GM19328 (cell line): ENCODE measurements at regions not wholly inside any gene's neighbourhood (a gene's known extent, or its start where the extent isn't known, plus 50 kb on each side); places are given as distances from the start of the nearest gene placed in this dataset.
"Not testable (repeated sequence)": the region's sequence is repeated elsewhere in the genome, so short reads cannot be mapped to it uniquely, and the experiment has no call there.

Source experiments
- ATAC-seq: cut with Tn5 transposase; IDR thresholded peaks from one replicate; pipeline ENCODE4 v1.9.1; 2021; ENCODE audit warnings: mild to moderate bottlenecking, moderate library complexity; ENCODE audit not compliant: unreplicated experiment

DNA sequence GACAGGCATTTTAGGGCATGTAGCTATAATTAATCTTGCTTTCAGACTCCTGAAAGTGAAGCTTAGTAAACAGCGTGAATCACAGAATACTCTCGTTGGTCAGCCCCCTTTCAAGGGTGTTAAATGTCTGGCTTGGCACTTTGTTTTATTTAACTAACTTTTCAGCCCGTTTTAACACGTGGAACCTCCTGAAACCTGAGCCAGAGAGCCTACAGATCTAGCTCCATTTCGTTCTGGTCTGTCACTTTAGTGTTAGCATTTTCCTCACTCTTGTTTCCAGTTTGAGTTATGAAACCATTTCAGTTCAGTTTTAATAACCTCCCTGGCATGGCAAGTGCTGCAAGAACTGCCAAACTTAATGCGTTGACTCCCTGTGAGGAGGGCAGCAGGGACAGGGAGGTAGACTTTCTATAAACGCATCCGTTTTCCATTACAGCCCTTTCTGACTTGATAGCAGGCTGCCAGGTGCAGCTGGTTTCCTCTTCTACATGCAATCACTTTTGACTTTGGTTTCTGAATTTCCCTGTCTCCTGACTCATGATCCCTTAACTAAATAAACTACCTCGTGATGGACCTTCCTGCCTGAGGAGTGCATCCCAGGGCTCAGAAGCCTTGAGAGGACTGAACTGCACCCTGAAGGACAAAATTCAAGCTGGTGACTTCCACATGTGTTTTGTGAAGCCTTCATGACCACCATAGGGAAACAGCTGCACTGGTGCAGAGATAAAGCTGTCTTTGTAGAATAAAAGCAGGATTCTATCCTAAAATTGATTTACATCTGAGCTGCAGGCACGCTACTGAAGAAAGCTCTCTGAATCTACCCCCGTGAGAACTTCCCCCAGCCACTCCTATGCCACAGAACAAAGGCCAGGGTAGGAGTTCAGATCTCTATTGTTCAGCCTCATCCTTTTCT, 192.6 kb downstream of the DLEU7 start:
- no peak for ATAC-seq

DNA sequence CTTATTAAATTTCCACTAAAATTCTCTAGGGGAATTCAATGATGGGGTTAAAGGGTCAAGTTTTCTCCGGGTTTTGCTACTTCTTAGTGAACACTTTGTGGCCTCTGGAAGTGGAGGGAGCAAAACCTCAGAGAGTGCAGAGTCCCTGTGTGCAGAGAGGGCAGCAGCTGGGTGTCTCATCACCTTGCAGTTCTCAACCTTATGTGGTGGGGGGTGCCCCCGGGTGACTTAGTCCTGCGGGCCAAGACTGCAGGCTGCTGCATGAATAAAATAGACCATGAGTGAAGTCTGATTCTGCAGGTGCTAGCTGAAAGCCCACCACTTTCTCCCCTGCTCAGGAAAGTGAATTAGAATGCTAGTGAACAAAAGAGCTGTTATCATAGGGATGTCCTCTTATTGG, 191.6 kb downstream of the DLEU7 start:
- ATAC-seq = no peak

DNA sequence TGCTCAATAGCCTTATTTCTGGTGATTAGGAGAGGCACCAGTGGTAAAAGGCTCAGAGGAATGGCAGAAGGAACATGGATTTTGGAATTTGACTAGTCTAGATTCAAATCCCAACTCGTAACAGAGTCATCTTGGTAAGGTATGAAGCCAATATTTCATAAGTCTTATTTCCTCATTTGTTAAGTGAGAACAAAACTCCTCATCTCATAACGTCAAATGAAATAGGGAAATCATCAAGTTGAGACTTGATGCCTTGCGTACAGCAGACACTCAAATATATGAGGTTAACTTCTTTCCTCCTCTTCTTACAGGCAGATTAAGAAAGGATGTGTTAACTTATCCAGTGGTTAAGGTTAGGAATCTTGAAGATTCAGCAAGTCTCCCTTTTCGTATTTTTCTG, 189.2 kb downstream of the DLEU7 start:
- ATAC-seq = no peak

DNA sequence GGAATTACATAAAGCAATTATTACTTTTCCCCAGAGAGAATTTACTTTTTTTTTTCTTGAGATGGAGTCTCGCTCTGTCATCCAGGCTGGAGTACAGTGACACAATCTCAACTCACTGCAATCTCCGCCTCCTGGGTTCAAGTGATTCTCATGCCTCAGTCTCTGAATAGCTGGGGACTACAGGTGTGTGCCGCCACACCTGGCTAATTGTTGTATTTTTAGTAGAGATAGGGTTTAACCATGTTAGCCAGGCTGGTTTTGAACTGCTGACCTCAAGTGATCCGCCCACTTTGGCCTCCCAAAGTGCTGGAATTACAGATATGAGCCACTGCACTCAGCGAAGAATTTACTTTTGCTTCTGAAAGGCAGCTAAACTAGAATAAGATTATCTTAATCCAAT, 181.6 kb downstream of the DLEU7 start:
- not testable (repeated sequence) for ATAC-seq

DNA sequence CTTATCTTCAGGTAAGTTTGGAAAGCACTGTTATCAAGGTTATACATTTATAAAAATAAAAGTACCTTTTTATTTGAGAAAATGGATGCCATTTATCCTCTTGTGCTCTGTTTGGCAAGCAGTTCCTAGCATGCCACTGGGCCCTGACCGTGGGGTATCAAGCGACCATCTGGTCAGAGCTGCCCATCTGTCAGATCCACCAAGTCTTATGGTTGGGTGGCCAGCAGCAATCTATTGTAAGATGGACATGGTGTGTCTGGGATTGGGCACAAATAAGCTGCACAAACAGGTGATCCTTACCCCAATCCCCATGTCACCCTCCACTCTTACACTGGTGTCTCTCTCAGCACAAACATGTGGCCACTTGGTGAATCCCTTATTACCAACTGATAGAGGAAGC, 178.5 kb downstream of the DLEU7 start:
- no peak for ATAC-seq

DNA sequence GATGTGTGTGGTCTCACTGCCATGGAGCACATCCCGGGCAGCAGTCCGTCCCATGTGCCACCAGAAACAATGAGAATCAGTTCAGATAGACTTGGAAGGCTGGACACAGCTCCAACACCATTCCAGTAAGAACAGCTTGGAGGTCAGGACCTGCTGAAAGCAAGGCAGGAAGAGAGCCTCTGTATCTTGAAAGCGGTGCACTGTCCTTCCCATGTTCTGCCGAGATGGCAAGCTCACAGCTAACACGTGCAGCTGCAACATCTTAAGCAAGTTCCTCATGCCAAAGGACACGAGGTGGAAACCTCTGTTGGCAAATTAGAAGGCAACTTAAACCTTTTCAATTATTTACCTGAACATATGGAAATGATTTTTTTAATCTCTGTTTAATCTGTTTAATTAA, 175.4 kb downstream of the DLEU7 start:
- no peak for ATAC-seq

DNA sequence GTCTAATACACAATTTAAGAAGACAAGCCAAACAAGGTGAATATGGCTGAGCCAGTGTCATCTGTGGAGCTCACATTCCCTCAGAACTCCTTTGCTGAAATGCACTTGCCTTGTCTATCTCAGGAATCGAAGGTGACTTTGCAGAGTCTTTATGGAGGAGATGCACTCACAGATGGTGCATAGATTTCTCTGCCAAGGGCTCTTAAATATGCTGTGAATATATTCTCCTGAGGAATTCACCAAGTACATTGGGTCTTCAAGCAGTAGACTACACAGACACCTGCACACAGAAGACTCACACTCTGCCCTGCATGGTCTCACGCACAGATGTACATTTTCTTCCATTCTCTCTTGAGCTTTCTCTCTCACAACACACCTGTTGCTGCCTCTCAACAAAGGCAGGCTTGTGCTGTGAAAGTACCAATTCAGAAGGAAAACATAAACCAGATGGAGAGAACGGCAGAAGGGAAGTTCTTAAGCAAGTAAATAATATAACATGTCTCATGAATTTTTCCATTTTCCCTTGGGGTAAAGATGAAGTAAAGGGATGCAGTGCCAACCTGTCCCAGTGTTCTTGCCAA, 174.7 kb downstream of the DLEU7 start:
- no peak for ATAC-seq

DNA sequence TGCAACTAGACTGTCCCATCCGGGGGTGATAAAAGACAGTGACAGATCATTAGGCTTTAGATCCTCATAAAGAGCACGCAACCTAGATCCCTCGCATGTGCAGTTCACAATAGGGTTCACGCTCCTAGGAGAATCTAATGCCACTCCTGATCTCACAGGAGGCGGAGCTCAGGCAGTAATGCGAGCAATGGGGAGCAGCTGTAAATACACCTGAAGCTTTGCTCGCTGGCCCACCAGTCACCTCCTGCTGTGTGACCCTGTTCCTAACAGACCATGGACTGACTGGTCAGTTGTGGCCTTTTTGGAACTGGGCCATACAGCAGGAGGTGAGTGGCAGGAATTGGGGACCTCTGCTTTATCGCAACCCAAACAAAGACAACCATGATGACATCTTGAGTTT, 173.2 kb downstream of the DLEU7 start:
- no peak for ATAC-seq

DNA sequence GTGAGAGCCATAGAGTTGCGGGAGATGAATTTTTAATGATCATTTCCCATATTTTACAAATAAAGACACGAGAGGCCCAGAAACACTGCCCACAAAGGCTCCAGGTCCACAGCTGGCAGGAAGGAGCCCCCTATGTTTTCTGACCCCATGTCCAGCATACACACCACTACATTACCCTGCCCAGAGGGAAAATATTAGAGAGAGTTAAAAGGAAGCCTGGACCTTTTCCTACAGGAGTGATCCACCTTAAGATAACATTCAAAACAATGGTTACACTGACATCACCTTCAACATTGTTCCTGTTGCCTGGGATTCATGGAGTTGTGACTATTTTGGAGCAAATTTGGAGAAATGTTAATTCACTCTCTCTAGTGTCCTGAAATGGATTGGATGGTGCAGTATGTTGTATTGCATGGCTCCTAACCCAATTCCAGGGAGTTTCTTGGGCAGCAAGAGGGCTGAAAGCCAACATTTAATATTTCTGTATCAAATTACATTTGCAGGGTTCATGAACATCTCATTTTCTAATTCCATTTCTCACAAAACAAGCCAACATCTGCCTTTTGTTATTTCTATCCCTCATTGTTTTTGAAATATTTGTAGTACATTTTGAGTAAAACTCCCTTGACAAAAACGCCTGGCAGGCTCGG, 172.5 kb downstream of the DLEU7 start:
- no peak for ATAC-seq

DNA sequence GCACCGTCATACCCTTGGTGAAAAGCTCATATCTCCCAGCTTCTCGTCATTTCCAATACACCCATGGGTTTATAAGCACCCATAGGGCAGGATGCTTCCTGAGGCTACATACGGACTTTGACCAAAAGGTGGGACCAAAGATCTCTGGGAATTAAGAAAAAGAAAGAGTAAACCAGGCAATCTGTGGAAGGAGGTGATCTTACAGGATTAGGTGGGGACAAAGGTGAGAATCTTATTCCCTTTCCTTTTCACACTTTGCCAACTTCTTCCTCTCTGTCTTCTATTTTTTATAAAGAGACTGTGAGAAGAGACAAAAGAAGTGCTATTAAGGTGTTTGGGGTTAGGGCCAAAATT, 172.0 kb downstream of the DLEU7 start:
- no peak for ATAC-seq

DNA sequence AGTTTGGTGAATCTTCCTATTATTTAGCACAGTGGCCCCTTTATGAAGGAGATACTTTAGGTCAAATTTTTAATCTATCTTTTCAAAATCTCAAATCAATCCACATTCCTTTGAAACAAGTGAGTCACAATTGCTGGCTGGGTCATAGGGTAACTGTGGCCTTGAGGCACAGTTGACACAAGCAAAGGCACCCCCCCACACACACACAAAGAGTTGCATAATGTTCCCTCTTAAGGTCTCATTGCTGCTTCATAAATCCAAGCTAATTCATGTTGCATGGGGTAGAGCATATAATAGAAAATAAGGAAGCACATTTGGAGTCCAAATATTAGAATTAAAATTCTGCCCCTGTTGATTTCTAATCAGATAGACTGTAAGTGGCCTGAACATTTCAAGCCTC, 171.5 kb downstream of the DLEU7 start:
- ATAC-seq = no peak

DNA sequence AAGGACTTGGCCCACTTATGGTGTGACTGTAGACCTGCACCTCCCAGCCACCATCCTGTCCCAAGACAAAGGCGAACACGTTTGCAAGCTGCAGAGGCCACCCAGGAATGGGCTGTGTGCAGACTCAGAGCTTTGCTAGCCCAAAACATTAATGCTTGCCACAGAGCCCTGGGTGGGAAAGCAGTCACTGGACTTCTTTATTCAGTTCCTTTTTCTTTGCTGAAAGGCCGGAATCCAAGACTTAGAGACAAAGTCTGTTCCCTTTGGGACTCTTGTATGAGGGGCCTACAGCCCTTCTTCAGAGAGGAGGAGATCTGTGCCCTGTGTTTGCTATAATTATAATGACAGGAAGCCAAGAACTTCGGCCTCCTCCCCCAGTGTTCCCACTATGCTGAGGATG, 167.8 kb downstream of the DLEU7 start:
- ATAC-seq = no peak

DNA sequence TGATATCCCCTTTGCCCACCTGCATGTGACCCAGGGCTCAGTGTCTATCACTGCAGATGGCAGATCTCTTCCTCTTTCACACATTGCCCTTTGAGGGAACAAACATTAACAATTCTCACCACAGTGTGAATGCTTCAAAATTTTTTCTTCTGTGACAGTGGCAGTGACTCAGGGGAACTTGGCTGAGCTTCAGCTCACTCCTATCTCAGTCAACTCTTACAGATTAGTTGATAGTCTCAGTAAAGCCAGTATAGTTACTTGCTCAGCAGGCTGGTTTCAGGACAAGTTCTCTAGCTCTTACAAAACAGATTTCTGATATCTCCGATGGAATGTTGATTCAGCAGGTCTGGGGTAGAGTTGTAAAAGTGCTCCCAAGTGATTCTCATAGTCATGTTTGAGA, 166.9 kb downstream of the DLEU7 start:
- no peak for ATAC-seq

DNA sequence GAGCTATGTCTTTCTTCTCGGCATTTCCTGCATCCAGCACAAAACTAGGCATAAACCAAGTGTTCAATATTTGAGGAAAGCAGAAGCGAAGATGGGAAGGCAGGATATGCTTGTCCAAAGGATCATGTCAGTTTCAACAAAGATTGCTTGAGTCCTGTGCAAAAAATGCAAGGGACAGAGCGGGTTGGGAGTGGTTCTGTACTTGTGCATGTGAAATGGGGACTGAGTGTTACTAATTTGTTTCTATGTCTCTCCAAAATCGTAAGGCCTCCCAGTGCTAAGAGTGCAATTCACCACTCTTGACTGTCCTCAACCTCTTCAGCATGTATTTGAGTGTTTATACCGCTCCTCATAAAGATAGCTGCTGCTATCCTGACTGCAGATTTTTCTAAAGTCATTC, 166.2 kb downstream of the DLEU7 start:
- no peak for ATAC-seq

DNA sequence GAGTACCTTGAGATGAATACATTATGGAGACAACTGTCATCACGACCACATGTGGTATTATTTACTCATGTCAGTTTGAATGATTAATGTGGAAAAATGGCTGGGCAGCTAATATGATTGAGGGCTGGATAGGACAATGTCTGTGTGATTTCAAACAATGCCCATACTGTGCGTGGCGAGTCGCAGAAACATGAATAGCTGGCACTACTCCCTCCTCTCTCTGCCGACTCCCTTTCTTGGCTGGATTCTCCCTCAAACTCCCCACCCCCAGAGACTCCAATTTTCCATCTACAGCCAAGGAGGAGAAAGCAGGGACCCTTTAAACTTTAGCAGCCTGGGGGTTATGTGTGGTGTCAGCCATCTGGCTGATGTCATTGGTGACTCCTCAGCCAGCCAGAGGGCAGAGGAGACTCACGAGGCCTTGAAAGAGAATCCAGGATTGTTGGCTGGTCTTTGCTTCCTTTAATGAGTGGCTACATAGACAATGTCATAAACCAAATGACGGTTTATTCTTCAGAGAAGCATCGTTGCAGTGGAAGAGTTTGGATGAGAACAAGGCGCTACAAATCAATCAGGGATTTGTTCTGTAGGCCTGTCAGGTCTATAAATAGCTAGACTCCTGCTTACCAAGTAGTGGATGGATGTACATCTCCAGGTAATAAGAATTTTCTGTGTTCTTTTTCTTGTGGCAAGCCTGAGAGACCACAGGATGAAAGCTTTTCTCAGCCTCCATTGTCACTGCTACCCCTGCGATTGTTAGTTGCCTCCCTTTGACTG, 165.6 kb downstream of the DLEU7 start:
- ATAC-seq = no peak

DNA sequence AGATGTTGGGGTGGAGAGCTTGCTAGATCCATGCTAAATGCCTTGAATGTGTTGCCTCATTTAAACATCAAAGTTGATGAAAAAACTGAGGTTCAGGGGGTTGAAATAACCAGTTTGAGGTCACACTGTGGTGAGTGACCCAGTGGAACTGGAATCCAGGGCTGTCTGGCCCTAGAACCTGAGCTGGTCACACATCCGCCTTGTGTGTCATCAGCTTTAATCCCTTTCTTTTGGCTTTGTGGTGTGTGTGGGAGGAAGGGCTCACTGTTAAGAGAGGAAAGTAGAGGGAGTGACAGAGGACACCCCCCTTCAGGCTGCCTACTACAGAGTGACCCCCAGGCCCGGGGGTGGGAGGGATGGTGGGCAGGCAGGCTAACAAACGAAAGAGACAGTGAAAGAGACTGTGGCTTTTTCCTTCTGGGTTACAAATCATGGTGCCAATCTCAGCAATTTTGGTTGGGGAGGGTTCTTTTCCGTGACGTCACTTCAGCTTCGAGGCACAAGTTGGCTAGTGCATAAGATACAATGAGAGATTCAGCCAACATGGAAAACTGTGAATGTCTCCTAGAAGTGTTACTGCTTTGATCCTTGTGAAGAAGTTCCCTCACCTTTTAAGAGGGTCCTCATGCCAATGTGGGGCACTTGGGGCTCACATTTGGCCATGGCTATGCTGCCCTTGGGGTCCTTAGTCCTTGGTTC, 164.9 kb downstream of the DLEU7 start:
- ATAC-seq = no peak

DNA sequence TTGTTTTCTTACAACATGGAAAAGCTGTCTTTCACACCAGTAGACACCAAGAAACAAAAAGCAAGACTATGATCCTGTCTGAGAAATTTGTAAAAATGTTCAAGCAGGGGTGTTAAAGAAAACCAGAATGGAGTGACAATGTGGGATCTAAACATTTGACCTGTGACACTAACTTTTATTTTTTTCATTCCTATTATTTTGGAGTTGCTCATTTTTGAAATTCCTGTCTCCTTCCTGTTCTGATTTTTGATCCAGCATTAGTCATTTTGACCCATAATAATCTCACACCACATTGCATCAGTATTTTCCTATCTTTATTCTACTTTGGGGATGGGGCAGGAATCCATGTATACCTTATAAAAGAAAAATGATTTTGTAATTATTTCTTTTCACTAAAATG, 164.2 kb downstream of the DLEU7 start:
- no peak for ATAC-seq

DNA sequence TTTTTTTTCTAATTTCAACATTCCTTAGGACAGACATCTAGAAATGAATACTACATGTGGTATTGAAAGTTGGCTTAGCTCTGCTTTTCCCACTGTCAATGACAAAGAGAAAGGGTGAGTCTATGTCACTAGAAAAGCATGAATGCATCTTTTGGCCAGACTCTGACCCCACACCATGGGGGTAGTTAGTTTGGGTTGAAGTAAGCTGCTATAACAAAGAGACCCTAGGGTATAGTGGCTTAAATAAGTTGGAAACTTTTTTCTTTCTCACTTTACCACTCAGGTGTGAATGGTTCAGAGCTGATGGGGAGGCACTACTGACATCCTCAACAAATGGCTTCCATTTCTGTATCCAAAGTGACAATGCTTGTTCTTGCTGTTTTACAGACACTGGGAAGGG, 161.5 kb downstream of the DLEU7 start:
- no peak for ATAC-seq

DNA sequence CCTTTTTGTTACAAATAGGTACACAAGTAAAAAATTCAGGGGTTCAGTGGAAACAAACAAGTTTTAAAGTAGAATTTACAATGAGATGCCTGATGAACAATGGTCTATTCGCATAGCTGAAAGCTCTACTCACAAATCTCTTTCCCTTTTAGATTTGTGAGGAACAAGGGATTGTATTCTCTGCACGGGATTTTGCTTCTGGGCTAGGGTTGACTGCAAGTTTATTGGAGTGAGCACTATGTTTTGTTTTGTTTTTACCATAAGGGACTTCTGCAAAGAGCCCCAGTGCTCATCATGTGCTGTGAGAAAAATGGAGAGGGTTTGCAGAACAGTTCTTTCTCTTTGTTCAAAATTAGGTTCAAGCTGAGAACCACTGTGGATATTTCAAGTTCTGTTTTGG, 160.5 kb downstream of the DLEU7 start:
- ATAC-seq = no peak

DNA sequence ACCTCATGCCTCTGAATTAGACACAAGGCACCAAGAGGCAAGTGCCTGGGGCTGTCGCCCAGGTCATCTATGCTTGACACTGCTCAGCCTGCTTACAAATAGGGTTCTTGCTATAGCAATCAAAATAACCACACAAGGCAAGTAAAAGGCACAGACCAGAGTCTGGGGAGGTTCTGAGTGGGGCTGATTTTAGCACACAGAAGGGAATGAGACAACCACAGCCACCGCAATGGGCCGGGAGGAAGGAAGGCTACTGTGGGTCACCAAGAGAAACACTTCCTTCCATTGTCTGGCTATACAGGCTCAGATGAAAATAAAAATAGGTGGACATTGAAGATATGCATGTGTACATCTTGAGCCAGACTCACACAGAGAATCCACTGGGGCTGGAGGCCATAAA, 159.1 kb downstream of the DLEU7 start:
- no peak for ATAC-seq

DNA sequence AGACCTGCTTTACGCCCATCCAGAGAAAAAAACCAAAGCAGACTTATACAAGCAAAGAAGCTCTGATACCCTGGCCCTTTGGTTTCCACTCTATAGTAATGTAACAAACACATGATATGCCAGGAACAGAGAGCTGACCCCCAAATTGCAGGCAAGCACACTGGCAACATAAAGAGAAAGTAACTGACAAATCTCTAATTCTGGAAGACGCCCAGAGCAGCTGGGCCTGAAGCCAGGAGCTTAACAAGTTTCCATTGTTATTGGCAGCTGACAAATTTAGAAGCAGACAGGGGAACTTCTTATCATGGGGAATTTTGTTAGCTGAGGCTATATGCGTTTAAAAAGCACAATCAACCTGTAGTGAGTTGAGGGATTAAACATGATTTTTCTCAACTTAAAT, 158.0 kb downstream of the DLEU7 start:
- ATAC-seq = no peak
